A172 (cell line): ENCODE measurements at regions not wholly inside any gene's neighbourhood (a gene's known extent, or its start where the extent isn't known, plus 50 kb on each side); places are given as distances from the start of the nearest gene placed in this dataset.
"Not testable (repeated sequence)": the region's sequence is repeated elsewhere in the genome, so short reads cannot be mapped to it uniquely, and the experiment has no call there.

Experiments used
- DNase-seq: peaks from one replicate; pipeline ENCODE4 v3.0.0-alpha.2; 2015; ENCODE audit warnings: low spot score

- DNase-seq: no peak
These were observed 78.1 kb upstream of the NPAS2 start for GRCh38 chr2:100741880-100742276.

- peak; percentile 85 for DNase-seq
These were observed 77.4 kb upstream of the NPAS2 start for GRCh38 chr2:100742277-100743254.

- DNase-seq: no peak
These were observed 76.2 kb upstream of the NPAS2 start for GRCh38 chr2:100743741-100744140.

- no peak for DNase-seq
These were observed 75.8 kb upstream of the NPAS2 start for GRCh38 chr2:100744184-100744583.

GRCh38 chr2:100744589-100744988 lies 75.3 kb upstream of the NPAS2 start:
- peak; percentile 35 for DNase-seq

GRCh38 chr2:100745604-100746003 lies 74.3 kb upstream of the NPAS2 start:
- DNase-seq: no peak

- DNase-seq: peak; percentile 28
These were observed 72.4 kb upstream of the NPAS2 start for GRCh38 chr2:100747551-100747950.

- no peak for DNase-seq
These were observed 71.8 kb upstream of the NPAS2 start for GRCh38 chr2:100747996-100748615.

GRCh38 chr2:100748673-100749072 lies 71.3 kb upstream of the NPAS2 start:
- DNase-seq: no peak

GRCh38 chr2:100749771-100750542 lies 70.0 kb upstream of the NPAS2 start:
- no peak for DNase-seq

GRCh38 chr2:100751871-100752625 lies 67.9 kb upstream of the NPAS2 start:
- DNase-seq: not testable (repeated sequence)

- peak; percentile 45 for DNase-seq
These were observed 67.2 kb upstream of the NPAS2 start for GRCh38 chr2:100752628-100753333.

- DNase-seq: no peak
These were observed 66.5 kb upstream of the NPAS2 start for GRCh38 chr2:100753444-100753843.

- DNase-seq: no peak
These were observed 66.1 kb upstream of the NPAS2 start for GRCh38 chr2:100753881-100754280.

- DNase-seq: no peak
These were observed 65.0 kb upstream of the NPAS2 start for GRCh38 chr2:100754951-100755350.

- peak; percentile 64 for DNase-seq
These were observed 64.5 kb upstream of the NPAS2 start for GRCh38 chr2:100755441-100755840.

- no peak for DNase-seq
These were observed 63.2 kb upstream of the NPAS2 start for GRCh38 chr2:100756704-100757103.

- peak; percentile 80 for DNase-seq
These were observed 62.1 kb upstream of the NPAS2 start for GRCh38 chr2:100757621-100758394.

- DNase-seq: no peak
These were observed 60.0 kb upstream of the NPAS2 start for GRCh38 chr2:100759901-100760300.

- DNase-seq: no peak
These were observed 58.6 kb upstream of the NPAS2 start for GRCh38 chr2:100761365-100761764.
